NCI-H1105 treated with DMSO at 0.1 percent for 48 hours (cell line): ENCODE measurements at regions not wholly inside any gene's neighbourhood (a gene's known extent, or its start where the extent isn't known, plus 50 kb on each side); places are given as distances from the start of the nearest gene placed in this dataset.

Source experiments
- DNase-seq: peaks from one replicate; lab custom pipeline; 2025; lab: John Stamatoyannopoulos, UW

DNA sequence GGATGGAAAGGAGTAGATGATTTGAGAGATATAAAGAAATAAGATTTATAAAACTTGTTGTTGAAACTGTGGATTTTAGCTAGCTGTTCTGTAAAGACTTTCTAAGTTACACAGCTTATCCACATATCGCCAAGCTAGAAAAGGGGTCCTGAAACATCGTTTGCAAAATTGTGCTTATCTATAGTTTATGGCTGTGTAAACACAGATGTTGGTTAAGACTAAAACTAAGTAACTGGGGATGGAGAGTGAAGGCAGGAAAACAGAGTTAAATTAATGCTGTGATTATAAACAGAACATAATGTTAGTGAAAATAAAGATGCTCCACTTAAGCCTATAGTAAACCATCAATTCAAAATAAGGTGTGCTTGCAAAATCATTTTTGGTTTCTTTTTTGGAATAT lies 311.3 kb upstream of the DDHD1 start:
- DNase-seq, result no peak

DNA sequence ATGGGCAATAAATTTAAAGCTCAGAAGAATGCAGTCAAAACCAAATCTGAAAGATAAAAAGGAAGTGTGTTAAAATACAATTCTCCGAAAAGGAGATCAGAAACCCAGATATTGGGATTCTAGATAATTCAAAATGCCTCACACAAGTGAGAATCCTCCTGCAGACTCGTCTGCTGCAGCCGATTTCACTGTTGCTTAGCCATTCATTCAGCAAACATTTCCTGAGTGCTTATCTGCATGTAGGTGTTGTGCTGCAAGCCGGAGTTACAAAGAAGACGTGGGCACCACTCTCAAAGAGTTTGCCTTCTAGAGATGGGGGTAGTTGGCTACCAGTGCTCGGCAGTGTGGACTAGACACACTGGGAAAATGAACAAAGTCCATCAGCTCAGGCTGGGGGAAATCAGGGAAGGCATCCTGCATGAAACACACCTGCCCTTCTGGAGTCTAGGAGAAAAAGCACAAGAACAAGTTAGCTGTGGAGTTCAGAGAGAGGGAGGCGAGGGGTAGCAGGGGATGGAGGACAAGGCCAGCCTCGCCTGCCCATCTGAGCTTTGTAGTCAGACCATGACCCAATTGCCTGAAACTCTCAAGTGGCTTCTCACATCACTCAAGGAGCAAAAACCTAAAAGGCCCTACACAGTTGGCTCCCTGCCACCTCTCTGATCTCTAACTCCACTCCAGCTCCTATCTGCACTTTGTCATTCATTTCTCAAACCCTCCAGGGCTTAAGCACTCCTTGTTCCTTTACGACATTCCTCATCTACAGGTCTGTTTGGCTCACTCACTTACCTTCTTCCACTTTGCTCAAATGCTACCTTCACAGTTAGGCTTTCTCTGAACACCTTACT lies 310.0 kb upstream of the DDHD1 start:
- DNase-seq, result peak; percentile 47

DNA sequence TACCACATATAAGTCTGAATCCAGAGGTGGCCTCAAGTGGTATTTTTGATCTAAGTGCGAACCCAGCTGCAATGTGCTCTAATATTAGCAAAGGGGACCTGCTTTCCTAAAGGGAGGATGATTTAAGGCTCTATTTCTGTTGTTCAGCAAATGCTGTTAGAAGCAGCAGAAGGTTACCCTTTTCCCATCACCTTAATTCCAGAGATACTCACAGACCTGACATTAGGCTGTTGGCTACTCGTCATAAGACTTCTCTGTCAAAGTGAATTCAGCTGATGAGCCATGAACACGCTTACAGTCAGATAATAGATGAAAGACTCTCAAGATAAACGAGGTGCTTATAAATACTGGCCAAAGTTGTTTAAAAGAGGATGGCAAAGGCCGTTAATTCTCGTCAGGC lies 308.7 kb upstream of the DDHD1 start:
- DNase-seq, result peak; percentile 13

DNA sequence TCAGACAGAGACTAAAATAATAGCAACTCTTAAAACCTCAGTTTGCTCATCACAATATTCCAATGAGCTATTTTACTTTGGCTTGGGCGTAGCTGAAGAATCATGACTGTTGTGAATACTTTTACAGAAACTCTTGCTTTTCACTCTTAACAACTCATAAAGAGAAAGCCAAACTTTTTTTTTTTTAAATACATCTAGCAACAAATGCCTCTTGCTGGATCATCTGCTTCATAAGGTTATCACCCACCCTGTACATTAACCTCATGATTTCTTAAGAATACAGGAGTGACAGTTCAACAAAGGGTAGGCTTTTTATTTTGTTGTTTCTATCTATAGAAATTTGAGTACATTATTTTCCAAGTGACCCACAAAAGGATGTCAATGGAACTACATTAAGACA lies 307.4 kb upstream of the DDHD1 start:
- no peak for DNase-seq

DNA sequence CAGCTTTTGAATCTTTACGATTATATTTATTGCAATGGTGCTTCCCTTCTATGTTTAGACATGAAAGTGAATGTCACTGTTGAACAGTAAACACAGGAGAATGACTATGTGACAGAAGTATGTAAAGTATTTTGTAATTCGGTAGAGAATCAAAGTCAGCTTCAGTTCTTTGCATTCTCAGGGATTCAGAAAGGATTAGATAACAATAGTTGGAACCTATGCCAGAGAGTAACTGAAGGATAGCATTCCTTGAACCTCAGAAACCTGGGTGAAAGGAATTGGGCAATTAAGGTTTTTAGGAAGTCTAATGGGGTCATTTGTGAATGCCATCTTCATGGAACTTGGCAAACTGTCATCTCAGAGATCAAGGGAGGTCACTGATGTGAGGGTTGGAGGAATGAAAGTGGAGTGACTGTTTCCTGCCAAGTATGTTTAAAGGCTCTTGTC lies 305.3 kb upstream of the DDHD1 start:
- no peak for DNase-seq

DNA sequence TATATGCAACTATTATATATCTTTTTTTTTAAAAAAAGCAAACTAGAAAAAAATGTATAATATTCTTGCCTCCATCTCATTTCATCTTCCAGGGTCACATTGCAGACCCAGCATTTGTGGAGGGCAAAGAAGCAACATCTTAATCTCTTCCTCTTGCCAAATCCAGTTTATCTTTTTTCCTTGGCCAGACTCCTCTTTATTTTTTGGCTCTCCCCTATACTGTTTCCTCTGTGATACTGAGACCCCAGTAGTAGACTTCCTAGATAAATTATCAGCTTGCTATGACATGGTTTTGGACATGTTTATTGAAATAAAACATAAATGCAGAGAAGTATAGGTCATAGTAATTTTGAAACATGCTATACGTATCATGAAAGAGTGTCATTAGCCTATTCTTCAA lies 303.8 kb upstream of the DDHD1 start:
- DNase-seq, result no peak

DNA sequence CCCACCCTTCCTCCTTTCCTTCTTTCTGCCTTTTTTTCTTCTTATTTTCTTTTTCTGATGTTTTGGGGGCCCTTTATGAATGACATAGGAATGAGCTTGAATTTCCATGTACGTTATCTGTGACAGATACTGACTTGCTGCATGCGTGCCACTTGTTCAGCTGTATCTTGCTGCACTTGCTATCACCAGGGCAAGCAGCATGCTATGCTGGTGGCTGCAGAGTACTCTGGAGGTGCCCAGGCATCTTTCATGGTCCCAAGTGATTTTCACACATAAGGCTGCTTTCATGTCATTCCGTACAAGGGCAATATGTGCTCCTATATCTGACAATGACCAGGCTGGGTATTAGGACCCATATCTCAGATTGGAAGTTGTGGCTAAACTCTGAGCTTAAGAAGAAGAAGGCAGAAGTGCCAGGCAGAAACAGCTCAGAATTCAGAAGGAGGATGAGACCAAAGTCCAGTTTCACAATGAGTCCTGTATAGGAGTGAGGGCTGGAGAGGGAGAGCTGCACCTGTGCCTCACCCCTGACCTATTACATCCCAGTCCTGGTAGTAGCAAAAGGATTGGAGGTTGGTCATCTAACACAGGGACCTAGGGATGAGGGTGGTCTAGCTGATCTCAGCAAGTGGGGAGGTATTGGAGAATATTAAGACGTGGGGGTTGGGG lies 299.0 kb upstream of the DDHD1 start:
- DNase-seq, result no peak

DNA sequence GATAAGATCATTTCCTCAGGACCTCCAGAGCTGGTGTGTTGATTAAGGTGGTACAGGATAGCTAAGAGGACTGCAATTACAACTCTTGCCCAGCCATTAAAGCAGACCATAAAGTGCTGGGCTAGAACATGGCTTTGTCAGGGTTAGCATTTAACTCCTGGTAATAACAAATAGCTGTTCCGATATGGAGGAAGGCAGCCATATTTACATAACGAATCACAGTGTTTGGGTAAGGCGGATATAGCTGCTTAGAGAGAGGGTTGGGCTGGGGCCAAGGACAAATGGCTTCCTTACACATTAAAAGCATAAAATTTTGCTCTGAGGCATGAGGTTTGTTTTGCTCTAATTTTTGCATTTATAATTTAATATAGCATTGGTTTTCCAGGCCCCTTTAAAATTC lies 297.7 kb upstream of the DDHD1 start:
- DNase-seq, result peak; percentile 62

DNA sequence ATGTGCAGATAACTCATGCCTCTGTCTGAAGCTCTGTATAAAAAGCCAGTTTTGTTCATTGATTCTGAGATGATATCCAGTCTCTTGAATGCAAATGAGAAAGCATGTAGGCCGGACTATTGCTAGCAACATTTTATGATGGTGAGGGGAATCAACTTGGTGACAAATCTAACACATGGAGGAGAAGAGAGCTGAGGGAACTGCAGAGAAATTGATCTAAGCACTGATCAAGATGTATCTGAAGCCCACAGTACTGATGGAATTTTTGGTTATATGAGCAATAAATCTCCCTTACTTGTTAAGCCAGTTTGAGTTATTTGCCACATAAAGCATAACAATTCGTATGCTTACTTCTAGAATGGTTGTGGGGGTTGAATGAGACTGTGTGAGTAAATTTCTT lies 295.6 kb upstream of the DDHD1 start:
- DNase-seq, result no peak

DNA sequence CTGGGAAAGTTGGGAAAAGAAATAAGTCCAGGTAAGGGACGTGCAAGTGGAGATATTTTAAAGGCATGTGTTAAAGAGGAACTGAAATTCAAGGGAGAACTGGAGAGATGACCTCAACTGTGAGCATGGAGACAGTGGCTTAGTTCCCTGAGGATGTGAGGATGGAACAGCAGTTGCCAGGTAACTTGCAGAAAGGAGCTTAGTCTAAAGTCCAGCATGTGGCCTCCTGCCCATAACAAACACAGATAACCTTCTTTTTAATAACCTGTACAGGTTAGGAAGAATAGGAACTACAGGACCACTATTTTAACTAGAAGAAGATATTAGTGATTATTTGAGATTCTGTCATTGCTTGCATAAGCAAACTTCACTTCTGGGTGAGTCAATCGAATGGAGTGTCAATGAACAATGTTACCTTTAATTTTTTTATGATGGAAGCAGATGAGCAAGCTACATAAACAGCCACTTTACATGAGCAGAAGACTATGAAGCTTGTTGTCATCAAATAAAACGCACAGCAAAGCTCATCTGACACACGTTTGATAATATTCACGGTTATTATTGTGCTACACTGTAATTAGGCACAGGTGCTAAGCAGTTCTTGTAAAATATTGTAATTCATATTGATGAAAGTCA lies 291.7 kb upstream of the DDHD1 start:
- no peak for DNase-seq

DNA sequence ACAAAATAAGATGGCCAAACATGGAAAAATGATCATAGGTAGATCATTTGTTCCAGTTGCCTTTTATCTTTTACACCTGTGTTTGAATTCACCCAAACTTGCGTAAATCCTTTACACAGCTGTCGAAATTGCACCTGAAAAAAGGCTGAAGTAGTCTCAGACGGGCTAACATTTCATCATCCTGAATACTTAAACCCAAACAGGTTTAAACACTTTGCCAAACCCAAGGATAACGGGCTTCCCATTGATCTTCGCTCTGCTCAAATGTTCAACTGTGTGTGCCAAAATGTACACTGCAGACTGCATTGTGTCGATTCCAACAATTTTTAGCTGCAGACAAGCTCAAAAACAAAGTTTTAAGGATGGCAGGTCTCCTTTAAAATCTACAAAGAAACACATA lies 288.7 kb upstream of the DDHD1 start:
- no peak for DNase-seq

DNA sequence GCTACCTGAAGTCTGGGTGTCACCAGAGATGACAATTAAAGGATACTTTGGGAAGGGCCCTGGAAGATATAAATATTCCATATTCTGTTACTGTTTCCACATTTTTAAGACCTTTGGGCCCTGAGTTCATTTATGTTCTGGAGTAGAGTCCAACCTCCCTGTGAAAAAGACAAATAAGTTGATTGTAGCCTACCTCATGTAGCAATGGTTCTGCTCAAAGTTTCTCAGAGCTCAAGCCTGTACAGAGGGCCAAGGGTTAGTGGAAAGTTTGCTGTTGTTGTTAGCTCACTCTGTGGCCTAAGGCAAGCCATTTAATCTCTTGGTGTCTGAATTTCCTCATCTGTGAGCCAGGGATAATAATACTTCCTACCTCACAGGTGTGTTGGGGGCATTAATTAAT lies 284.7 kb upstream of the DDHD1 start:
- no peak for DNase-seq

DNA sequence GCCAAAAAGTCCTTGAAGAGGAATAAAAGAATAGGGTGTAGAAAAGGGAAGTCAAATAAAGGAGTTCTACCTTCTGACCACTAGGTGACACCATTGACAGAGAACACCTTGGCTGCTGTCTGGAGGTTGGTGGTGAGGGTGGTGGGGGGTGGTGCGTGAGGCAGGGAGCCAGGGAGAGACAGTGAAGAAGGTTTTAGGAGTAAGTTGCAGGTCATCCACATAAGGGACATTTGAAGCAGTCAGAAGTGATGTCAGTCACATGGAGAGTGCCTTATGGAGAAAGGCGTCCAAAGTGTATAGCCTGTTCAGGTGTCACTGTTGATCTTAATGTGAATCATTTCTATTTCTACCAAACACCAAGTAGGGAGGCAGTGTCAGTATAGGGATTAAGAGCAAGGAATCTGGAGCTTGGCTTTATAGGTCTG lies 279.3 kb upstream of the DDHD1 start:
- peak; percentile 58 for DNase-seq

DNA sequence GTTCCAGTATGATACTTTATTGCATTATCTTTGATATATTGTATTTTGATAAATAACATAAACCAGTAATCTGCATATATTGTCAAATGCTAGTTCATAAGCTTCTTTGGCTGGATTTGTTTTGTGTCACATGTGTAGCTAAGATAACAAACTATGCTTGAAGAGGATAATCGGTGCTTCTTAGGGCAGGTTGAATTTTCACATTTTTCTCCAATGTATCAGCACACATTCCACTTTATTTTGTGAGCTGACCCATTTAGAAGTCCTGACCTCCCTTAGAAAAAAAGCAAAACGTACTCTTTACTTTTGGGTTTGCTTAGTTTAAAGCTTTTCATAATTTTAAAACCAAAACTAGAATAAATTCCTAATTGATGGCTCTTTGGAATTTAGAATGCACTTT lies 277.7 kb upstream of the DDHD1 start:
- no peak for DNase-seq

DNA sequence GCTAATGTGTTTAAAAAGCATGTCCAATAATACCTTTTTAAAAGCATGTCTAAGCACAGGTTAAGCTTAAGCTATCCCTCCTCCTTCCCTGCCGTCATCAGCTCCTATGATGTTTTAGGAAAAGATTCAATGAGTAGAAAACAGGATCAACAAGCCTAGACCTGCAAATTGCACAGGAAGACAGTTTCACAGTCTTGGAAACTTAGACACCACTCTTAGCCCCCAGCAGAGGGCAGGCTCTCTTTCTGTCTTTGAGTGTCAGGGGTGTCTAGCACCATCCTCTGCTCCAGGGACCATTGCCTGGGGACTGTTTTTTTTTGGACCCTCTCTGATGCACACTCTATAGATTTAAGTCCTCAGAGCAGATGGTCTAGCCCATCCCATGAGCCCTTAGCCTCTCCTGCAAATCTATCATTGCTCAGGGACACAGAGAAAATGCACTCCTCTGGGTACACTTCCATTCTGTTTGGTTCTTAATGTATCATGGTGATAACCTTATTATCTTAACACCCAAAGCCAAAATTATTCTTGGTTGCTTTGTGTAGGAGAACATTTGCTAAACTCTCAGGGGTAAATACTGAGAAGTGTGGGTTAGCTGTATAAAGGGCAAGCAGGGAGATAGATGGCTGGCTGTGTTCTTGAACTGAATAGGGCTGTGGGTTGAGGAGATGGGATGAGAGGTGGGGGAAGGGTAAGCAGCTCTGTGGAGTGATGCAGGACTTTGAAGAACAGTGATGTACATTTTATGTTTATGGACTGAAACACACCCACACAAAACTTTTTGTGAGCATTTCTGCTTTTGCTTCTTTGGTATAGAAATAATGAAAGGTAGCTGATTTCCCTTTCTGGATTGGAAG lies 259.9 kb upstream of the DDHD1 start:
- DNase-seq, result peak; percentile 11

DNA sequence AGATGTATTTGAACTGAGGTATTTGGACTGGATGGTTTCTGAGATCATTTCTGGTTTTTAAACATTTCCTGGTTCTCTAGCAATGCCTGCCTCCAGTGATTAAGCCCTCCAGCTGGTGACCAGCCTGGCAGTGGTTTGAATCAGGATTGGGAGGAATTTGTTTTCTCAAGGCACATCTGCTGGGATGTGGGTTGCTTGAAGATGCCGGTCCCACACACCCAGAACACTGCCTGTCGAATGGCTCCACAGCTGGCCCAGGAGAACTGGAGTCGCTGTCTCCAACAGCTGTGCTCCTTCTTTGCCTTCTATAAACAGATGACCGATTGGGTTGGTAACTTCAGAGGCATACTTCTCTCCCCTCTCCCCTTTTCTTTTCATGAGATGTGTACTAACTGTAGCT lies 258.0 kb upstream of the DDHD1 start:
- no peak for DNase-seq

DNA sequence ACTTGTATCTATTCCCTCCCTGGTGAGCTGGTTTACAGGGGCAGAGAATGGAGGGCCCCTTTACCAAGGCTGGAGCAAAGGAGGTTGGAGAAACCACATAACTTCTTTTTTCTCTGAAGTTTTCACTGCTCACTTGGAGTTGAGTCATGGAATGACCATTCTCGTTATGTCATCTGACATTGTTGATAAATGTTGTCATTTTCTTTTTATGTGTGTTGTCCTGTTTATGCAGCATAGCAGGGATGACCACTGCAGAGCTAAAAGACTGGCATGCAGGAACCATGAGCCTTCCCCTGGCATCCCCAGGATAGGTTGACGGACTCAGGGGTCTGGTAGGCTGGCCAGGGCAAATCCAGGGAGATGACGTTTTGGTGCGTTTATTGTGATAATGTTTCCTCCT lies 256.8 kb upstream of the DDHD1 start:
- DNase-seq, result no peak

DNA sequence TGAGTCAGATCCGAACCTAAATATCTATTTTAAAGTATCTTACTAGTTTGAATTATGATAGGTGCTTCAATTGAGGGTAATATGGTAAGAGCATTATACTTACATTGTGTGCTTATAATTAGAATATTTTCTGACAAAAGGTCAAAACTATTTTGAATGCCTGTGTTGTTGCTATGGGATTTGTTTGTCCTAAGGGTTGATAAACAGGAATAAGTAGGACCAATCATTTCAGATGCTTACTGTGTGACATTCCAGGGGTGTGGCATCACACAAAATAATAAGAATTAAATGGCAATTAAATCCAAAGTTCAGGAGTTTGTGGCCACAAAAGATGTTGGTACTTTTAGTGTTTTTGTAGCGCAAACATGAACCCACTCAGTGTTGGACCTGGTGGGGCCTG lies 256.2 kb upstream of the DDHD1 start:
- no peak for DNase-seq

DNA sequence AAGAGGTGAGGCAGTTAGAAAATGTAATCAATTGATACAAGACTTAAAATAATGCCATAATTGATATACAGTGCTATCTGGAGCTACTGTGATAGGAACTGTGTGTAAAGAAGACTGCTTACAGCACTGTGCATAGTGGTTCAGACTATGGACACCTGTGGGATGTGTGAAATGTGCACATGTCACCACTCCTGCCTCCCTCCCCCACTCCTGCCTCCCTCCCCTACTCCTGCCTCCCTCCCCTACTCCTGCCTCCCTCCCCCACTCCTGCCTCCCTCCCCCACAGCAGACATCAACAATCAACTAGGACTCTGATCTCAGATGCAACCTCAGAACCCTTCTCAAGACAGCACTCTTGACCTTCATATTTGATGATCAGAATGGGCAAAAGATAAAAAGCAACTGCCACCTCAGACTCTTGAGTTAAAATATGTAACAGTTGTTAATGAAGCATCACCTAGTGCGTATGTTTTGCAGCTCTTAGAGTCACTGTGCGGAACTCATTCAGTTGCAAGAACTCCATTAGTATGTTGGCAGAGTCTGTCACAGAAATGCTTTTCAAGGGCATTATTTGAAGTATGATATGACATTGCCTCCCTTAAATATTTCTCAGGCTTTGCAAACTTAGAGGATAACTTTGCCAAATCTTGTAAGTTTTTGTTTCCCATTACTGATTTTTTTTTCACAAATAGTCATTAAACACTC lies 255.2 kb upstream of the DDHD1 start:
- no peak for DNase-seq

DNA sequence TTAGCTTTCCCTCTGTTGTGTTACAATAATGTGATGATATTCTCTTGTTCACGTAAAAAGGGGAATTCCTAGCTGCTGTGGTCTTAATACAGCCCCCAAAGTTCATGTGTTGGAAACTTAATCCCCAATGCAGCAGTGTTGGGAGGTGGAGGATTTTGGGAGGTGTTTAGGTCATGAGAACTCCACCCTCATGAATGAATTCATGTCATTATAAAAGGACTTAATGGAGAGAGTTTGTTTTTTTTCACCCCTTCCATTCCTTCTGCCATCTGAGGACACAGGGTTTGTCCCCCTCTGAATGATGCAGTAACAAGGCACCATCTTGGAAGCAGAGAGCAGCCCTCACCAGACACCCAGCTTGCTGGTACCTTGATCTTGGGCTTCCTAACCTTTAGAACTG lies 253.4 kb upstream of the DDHD1 start:
- no peak for DNase-seq

DNA sequence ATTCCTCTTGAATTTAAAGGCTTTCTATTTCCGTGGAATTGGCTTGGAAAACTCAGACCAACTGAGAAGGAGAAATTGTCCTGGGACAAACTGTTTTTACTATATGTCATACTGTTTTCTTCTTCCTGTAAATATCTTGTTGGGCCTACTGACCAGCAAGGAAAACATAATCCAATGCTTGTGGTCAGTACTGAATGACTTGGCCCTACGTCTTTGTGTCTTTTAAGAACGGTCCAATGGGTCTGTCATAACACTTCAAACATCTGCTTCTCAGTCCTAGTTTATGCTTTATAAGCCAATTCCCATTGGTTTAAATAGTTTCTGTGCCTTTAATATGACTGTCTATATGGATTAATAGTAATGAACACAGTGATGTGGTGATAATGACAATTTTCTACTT lies 248.5 kb upstream of the DDHD1 start:
- DNase-seq, result no peak

DNA sequence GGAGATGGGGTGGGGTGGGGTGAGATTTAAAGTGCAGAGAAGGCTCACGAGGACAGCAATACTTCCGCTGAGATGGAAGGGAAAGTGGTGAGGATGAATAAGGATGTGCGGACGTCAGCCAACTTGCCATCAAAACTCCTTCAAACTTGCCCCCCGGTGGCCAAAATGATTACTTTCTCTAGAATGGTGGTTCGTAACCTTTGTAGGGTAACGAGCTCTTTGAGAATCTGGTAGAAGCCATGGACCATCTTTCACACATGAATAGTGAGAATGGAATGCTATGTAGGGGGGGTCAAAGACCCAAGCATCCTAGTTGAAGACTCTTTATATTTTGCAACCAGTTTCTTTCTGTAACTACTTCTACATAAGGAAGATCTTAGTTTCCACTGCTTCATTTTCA lies 245.9 kb upstream of the DDHD1 start:
- no peak for DNase-seq
